SJCRH30 (cell line): ENCODE measurements at regions not wholly inside any gene's neighbourhood (a gene's known extent, or its start where the extent isn't known, plus 50 kb on each side); places are given as distances from the start of the nearest gene placed in this dataset.
"Not testable (repeated sequence)": the region's sequence is repeated elsewhere in the genome, so short reads cannot be mapped to it uniquely, and the experiment has no call there.

Experiments
- DNase-seq, 2 experiments: peaks; one replicate each; pipeline ENCODE4 v3.0.0-alpha.2; 2015 to 2020
- H3K27ac ChIP-seq: fragments of 250-450 bp; sonication (Bioruptor Pico); 2 replicates; pipeline ENCODE4 v1.5.1; 2020; ENCODE audit warnings: mild to moderate bottlenecking, moderate library complexity
- H3K27me3 ChIP-seq: fragments of 250-450 bp; sonication (Bioruptor Pico); 2 replicates; pipeline ENCODE4 v1.5.1; 2020; ENCODE audit warnings: mild to moderate bottlenecking, moderate library complexity
- H3K36me3 ChIP-seq: fragments of 250-450 bp; sonication (Bioruptor Pico); 2 replicates; pipeline ENCODE4 v1.5.1; 2020; ENCODE audit warnings: mild to moderate bottlenecking, moderate library complexity
- H3K4me1 ChIP-seq: fragments of 250-450 bp; sonication (Bioruptor Pico); 2 replicates; pipeline ENCODE4 v1.5.1; 2020; ENCODE audit warnings: mild to moderate bottlenecking, moderate library complexity
- H3K4me3 ChIP-seq: fragments of 250-450 bp; sonication (Bioruptor Pico); 2 replicates; pipeline ENCODE4 v1.5.1; 2020; ENCODE audit warnings: mild to moderate bottlenecking, moderate library complexity
- H3K9me3 ChIP-seq: fragments of 250-450 bp; sonication (Bioruptor Pico); replicated peaks from 2 replicates; pipeline ENCODE4 v1.5.1; 2020; ENCODE audit warnings: mild to moderate bottlenecking, moderate library complexity

- no peaks in the 10 kb centered on the region for H3K27me3 ChIP-seq
- H3K27ac ChIP-seq = no peak overlapping the region
- H3K36me3 ChIP-seq = no peaks in the 10 kb centered on the region
- no peak overlapping the region for H3K4me3 ChIP-seq
- no peaks in the 10 kb centered on the region for H3K4me1 ChIP-seq
- no peaks in the 10 kb centered on the region for H3K9me3 ChIP-seq
- peak; percentile 16 to 38 for DNase-seq
These were observed 536.5 kb upstream of the CDH10 start for GRCh38 chr5:25181249-25181648.

- not testable (repeated sequence) for H3K36me3 ChIP-seq, H3K27me3 ChIP-seq, H3K4me1 ChIP-seq, H3K4me3 ChIP-seq, H3K27ac ChIP-seq, H3K9me3 ChIP-seq, DNase-seq
These were observed 517.8 kb upstream of the CDH10 start for GRCh38 chr5:25162616-25163015.

GRCh38 chr5:25160891-25161290 lies 516.1 kb upstream of the CDH10 start:
- H3K4me1 ChIP-seq = no peaks in the 10 kb centered on the region
- H3K36me3 ChIP-seq = no peaks in the 10 kb centered on the region
- no peaks in the 10 kb centered on the region for H3K27me3 ChIP-seq
- no peaks in the 10 kb centered on the region for H3K9me3 ChIP-seq
- no peak for DNase-seq
- no peak overlapping the region for H3K4me3 ChIP-seq
- H3K27ac ChIP-seq = no peak overlapping the region

GRCh38 chr5:25150819-25151218 lies 506.0 kb upstream of the CDH10 start:
- Histone ChIP-seq H3K36me3 (no peaks in the 10 kb centered on the region), H3K9me3 (no peaks in the 10 kb centered on the region), H3K27ac (no peak overlapping the region), H3K4me3 (no peak overlapping the region), H3K27me3 (no peaks in the 10 kb centered on the region), H3K4me1 (no peaks in the 10 kb centered on the region)
- DNase-seq = no peak

- Histone ChIP-seq H3K36me3 (no peaks in the 10 kb centered on the region), H3K4me3 (no peak overlapping the region), H3K4me1 (no peaks in the 10 kb centered on the region), H3K27me3 (no peaks in the 10 kb centered on the region), H3K9me3 (no peaks in the 10 kb centered on the region), H3K27ac (no peak overlapping the region)
- DNase-seq = no peak
These were observed 483.8 kb upstream of the CDH10 start for GRCh38 chr5:25128606-25129005.

GRCh38 chr5:25119650-25120049 lies 474.9 kb upstream of the CDH10 start:
- H3K36me3 ChIP-seq = no peaks in the 10 kb centered on the region
- H3K4me1 ChIP-seq = no peaks in the 10 kb centered on the region
- no peak overlapping the region for H3K4me3 ChIP-seq
- no peaks in the 10 kb centered on the region for H3K27me3 ChIP-seq
- H3K27ac ChIP-seq = no peak overlapping the region
- peak in 1 of 2 experiments; percentile 13 for DNase-seq
- no peaks in the 10 kb centered on the region for H3K9me3 ChIP-seq

- Histone ChIP-seq H3K27ac (no peak overlapping the region), H3K4me1 (no peaks in the 10 kb centered on the region)
- DNase-seq = no peak
These were observed 463.1 kb upstream of the CDH10 start for GRCh38 chr5:25107853-25108252.

GRCh38 chr5:25099538-25099937 lies 454.8 kb upstream of the CDH10 start:
- H3K27ac ChIP-seq = no peak overlapping the region
- H3K36me3 ChIP-seq = no peaks in the 10 kb centered on the region
- H3K9me3 ChIP-seq = no peaks in the 10 kb centered on the region
- H3K4me3 ChIP-seq = no peak overlapping the region
- DNase-seq = no peak
- H3K4me1 ChIP-seq = no peaks in the 10 kb centered on the region
- no peaks in the 10 kb centered on the region for H3K27me3 ChIP-seq

More at GRCh38 chr5:25107853-25108252, 463.1 kb upstream of the CDH10 start:
- Histone ChIP-seq H3K4me3 (no peak overlapping the region), H3K9me3 (no peaks in the 10 kb centered on the region), H3K27me3 (no peaks in the 10 kb centered on the region), H3K36me3 (no peaks in the 10 kb centered on the region)

GRCh38 chr5:25095261-25095660 lies 450.5 kb upstream of the CDH10 start:
- Histone ChIP-seq H3K9me3 (no peaks in the 10 kb centered on the region), H3K4me3 (no peak overlapping the region)

GRCh38 chr5:25094219-25094618 lies 449.4 kb upstream of the CDH10 start:
- Histone ChIP-seq H3K9me3 (no peaks in the 10 kb centered on the region), H3K36me3 (no peaks in the 10 kb centered on the region), H3K27me3 (no peaks in the 10 kb centered on the region), H3K4me3 (no peak overlapping the region), H3K4me1 (no peaks in the 10 kb centered on the region), H3K27ac (no peak overlapping the region)
- DNase-seq = no peak

More at GRCh38 chr5:25095261-25095660, 450.5 kb upstream of the CDH10 start:
- H3K27me3 ChIP-seq = no peaks in the 10 kb centered on the region
- DNase-seq = no peak
- H3K36me3 ChIP-seq = no peaks in the 10 kb centered on the region
- no peaks in the 10 kb centered on the region for H3K4me1 ChIP-seq
- H3K27ac ChIP-seq = no peak overlapping the region

GRCh38 chr5:25091921-25092320 lies 447.1 kb upstream of the CDH10 start:
- H3K36me3 ChIP-seq = no peaks in the 10 kb centered on the region
- H3K27me3 ChIP-seq = no peaks in the 10 kb centered on the region
- no peak overlapping the region for H3K4me3 ChIP-seq

GRCh38 chr5:25090854-25091253 lies 446.1 kb upstream of the CDH10 start:
- Histone ChIP-seq H3K27ac (no peak overlapping the region), H3K9me3 (no peaks in the 10 kb centered on the region), H3K4me3 (no peak overlapping the region), H3K27me3 (no peaks in the 10 kb centered on the region), H3K4me1 (no peaks in the 10 kb centered on the region), H3K36me3 (no peaks in the 10 kb centered on the region)
- DNase-seq = no peak

More at GRCh38 chr5:25091921-25092320, 447.1 kb upstream of the CDH10 start:
- Histone ChIP-seq H3K9me3 (no peaks in the 10 kb centered on the region), H3K27ac (no peak overlapping the region), H3K4me1 (no peaks in the 10 kb centered on the region)
- DNase-seq = no peak

- no peak for DNase-seq
- Histone ChIP-seq H3K27ac (no peak overlapping the region), H3K9me3 (no peaks in the 10 kb centered on the region), H3K4me1 (no peaks in the 10 kb centered on the region), H3K27me3 (no peaks in the 10 kb centered on the region), H3K4me3 (no peak overlapping the region), H3K36me3 (no peaks in the 10 kb centered on the region)
These were observed 445.5 kb upstream of the CDH10 start for GRCh38 chr5:25090275-25090674.

GRCh38 chr5:25088689-25089088 lies 443.9 kb upstream of the CDH10 start:
- H3K27me3 ChIP-seq, DNase-seq, H3K4me3 ChIP-seq: not testable (repeated sequence)

GRCh38 chr5:25083261-25083660 lies 438.5 kb upstream of the CDH10 start:
- not testable (repeated sequence) for H3K4me3 ChIP-seq, H3K4me1 ChIP-seq, DNase-seq, H3K27ac ChIP-seq, H3K9me3 ChIP-seq, H3K36me3 ChIP-seq, H3K27me3 ChIP-seq

More at GRCh38 chr5:25088689-25089088, 443.9 kb upstream of the CDH10 start:
- not testable (repeated sequence) for H3K9me3 ChIP-seq, H3K27ac ChIP-seq, H3K4me1 ChIP-seq, H3K36me3 ChIP-seq

GRCh38 chr5:25066239-25066638 lies 421.5 kb upstream of the CDH10 start:
- no peaks in the 10 kb centered on the region for H3K9me3 ChIP-seq
- H3K4me3 ChIP-seq = no peak overlapping the region
- no peak for DNase-seq
- H3K27me3 ChIP-seq = no peaks in the 10 kb centered on the region
- no peak overlapping the region for H3K27ac ChIP-seq
- H3K36me3 ChIP-seq = no peaks in the 10 kb centered on the region
- H3K4me1 ChIP-seq = no peaks in the 10 kb centered on the region
